HL-60 (cell line): ENCODE measurements at regions not wholly inside any gene's neighbourhood (a gene's known extent, or its start where the extent isn't known, plus 50 kb on each side); places are given as distances from the start of the nearest gene placed in this dataset.

Experiments
- DNase-seq, 2 experiments: peaks; one replicate each; pipeline ENCODE4 v3.0.0-alpha.2; 2010 to 2020; ENCODE audit warnings: low read depth in 1 of 2, low spot score in 1 of 2
- H3K27ac ChIP-seq: fragments of 250-450 bp; sonication (Bioruptor Pico); replicated peaks from 2 replicates; pipeline ENCODE4 v1.5.1; 2020; ENCODE audit warnings: mild to moderate bottlenecking, moderate library complexity
- H3K27me3 ChIP-seq: fragments of 250-450 bp; sonication (Bioruptor Pico); 2 replicates; pipeline ENCODE4 v1.5.1; 2021; ENCODE audit warnings: mild to moderate bottlenecking, moderate library complexity; ENCODE audit not compliant: insufficient read depth, poor library complexity, severe bottlenecking
- H3K4me3 ChIP-seq: replicated peaks from 2 replicates; pipeline ENCODE4 v1.5.1; 2011; ENCODE audit warnings: mild to moderate bottlenecking, control low read depth, low read length; ENCODE audit not compliant: insufficient read depth
- CTCF ChIP-seq: IDR thresholded peaks from one replicate; pipeline ENCODE4 v1.5.1; 2011; ENCODE audit warnings: low read length, control low read depth, inconsistent platforms; ENCODE audit not compliant: insufficient read depth
- GABPA ChIP-seq: IDR thresholded peaks from 2 replicates; pipeline ENCODE4 v1.6.1; 2012; ENCODE audit warnings: low read depth
- POLR2AphosphoS5 ChIP-seq: IDR thresholded peaks from 2 replicates; pipeline ENCODE4 v1.6.1; 2012; ENCODE audit warnings: low read depth
- REST ChIP-seq: IDR thresholded peaks from 2 replicates; pipeline ENCODE4 v1.6.1; 2012; ENCODE audit warnings: low read depth; ENCODE audit not compliant: insufficient replicate concordance
- SPI1 ChIP-seq: IDR thresholded peaks from 2 replicates; pipeline ENCODE4 v1.6.1; 2012; ENCODE audit warnings: low read depth, mild to moderate bottlenecking, borderline replicate concordance

GRCh38 chr9:113695901-113696300, 180.2 kb upstream of the ZNF618 start:
- Histone ChIP-seq H3K27ac (no peak overlapping the region), H3K27me3 (peaks cover 2% of the 10 kb centered on the region), H3K4me3 (no peak overlapping the region)
- DNase-seq: no peak
- no peak for TF ChIP-seq POLR2AphosphoS5
- no peak for TF ChIP-seq CTCF
- TF ChIP-seq REST: no peak
- no peak for TF ChIP-seq SPI1
- TF ChIP-seq GABPA: no peak

- TF ChIP-seq SPI1 (no peak), GABPA (no peak), REST (no peak), CTCF (no peak), POLR2AphosphoS5 (no peak)
- H3K27me3 ChIP-seq: no peaks in the 10 kb centered on the region
- no peak for DNase-seq
These were observed 174.0 kb upstream of the ZNF618 start for GRCh38 chr9:113701774-113702755.

GRCh38 chr9:113705306-113705927, 170.7 kb upstream of the ZNF618 start:
- H3K27ac ChIP-seq: no peak overlapping the region
- TF ChIP-seq POLR2AphosphoS5 (no peak), CTCF (no peak), SPI1 (no peak), REST (no peak), GABPA (no peak)
- no peak overlapping the region for H3K4me3 ChIP-seq
- H3K27me3 ChIP-seq: no peaks in the 10 kb centered on the region
- no peak for DNase-seq

More at GRCh38 chr9:113701774-113702755, 174.0 kb upstream of the ZNF618 start:
- H3K27ac ChIP-seq: no peak overlapping the region
- no peak overlapping the region for H3K4me3 ChIP-seq
